Fibroblast of lung (primary cell): ENCODE measurements at regions not wholly inside any gene's neighbourhood (a gene's known extent, or its start where the extent isn't known, plus 50 kb on each side); places are given as distances from the start of the nearest gene placed in this dataset.

ENCODE experiments used
- DNase-seq, 2 donors: peaks; one replicate each; pipeline versions ENCODE4 v3.0.0 to v3.0.0-alpha.2; 2010; ENCODE audit warnings: low read depth in 2 of 2
- H2AFZ ChIP-seq: 2 replicates; pipeline ENCODE4 v1.5.1; 2012; ENCODE audit warnings: low read length, control low read depth, inconsistent platforms
- H3K27ac ChIP-seq: 2 replicates; pipeline ENCODE4 v1.5.1; 2011; ENCODE audit warnings: low read length, control low read depth; ENCODE audit not compliant: insufficient read depth
- H3K27me3 ChIP-seq: 2 replicates; pipeline ENCODE4 v1.5.1; 2011; ENCODE audit warnings: mild to moderate bottlenecking, low read length; ENCODE audit not compliant: control insufficient read depth, insufficient read depth
- H3K36me3 ChIP-seq: 2 replicates; pipeline ENCODE4 v1.5.1; 2011; ENCODE audit warnings: low read length; ENCODE audit not compliant: control insufficient read depth, insufficient read depth
- H3K4me1 ChIP-seq: 2 replicates; pipeline ENCODE4 v1.5.1; 2011; ENCODE audit warnings: low read length; ENCODE audit not compliant: control insufficient read depth, insufficient read depth; ENCODE audit errors: extremely low read depth
- H3K4me2 ChIP-seq: 2 replicates; pipeline ENCODE4 v1.5.1; 2011; ENCODE audit warnings: low read length, control low read depth; ENCODE audit not compliant: insufficient read depth; ENCODE audit errors: extremely low read depth
- H3K4me3 ChIP-seq, 4 experiments: fragments of 200-600 bp in 1 of 4; sonication (generic) in 1 of 4; replicated peaks in 1 of 4; 2 replicates each; pipeline ENCODE4 v1.5.1; 2011 to 2016; ENCODE audit warnings: low read length in 4 of 4, low read depth in 3 of 4, mild to moderate bottlenecking in 3 of 4, control low read depth in 2 of 4, inconsistent platforms in 1 of 4, mixed read lengths in 1 of 4; ENCODE audit not compliant: insufficient read depth in 1 of 4; ENCODE audit errors: control extremely low read depth in 1 of 4
- H3K79me2 ChIP-seq: 2 replicates; pipeline ENCODE4 v1.5.1; 2012; ENCODE audit warnings: mild to moderate bottlenecking, low read length, inconsistent platforms; ENCODE audit not compliant: control insufficient read depth, insufficient read depth
- H3K9ac ChIP-seq: 2 replicates; pipeline ENCODE4 v1.5.1; 2011; ENCODE audit warnings: mild to moderate bottlenecking, low read length, control low read depth; ENCODE audit not compliant: insufficient read depth
- H3K9me3 ChIP-seq: 2 replicates; pipeline ENCODE4 v1.5.1; 2012; ENCODE audit warnings: low read depth, low read length; ENCODE audit not compliant: control insufficient read depth, insufficient read depth
- H4K20me1 ChIP-seq: 2 replicates; pipeline ENCODE4 v1.5.1; 2011; ENCODE audit warnings: low read length; ENCODE audit not compliant: control insufficient read depth, insufficient read depth; ENCODE audit errors: extremely low read depth
- EZH2 ChIP-seq: IDR thresholded peaks from 2 replicates; pipeline ENCODE4 v1.5.1; 2012; ENCODE audit warnings: low read length, control low read depth, mild to moderate bottlenecking; ENCODE audit errors: missing control alignments
- TF ChIP-seq, protein P1 (sequence below), 2 donors: IDR thresholded peaks in 1 of 2; conservative IDR thresholded peaks in 1 of 2; 1 replicate in 1 of 2; 2 replicates in 1 of 2; pipeline ENCODE4 v1.5.1; 2011 to 2012; ENCODE audit warnings: low read length in 2 of 2, control low read depth in 1 of 2, inconsistent platforms in 1 of 2, low read depth in 1 of 2, mild to moderate bottlenecking in 1 of 2

DNA sequence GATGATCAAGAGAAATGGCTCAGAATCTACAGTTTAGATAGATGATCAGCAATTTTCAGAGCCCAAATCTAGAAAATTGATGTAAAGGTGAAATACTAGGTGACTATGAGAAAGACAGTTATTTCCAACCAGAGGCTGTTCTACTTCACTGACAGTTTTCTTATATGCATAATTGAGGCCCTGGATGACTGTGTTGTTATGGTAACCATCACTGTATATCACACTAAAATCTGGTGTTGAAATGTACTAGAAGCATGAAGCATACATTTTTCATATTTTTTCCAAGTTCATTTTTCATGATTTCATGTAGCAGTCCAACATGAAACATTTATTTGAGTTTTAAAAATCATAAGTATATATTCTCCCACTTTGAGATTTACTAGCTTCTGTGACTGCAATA lies 87.4 kb downstream of the ATXN3L start:
- Histone ChIP-seq H3K9ac (no peak overlapping the region), H3K27ac (no peak overlapping the region), H2AFZ (no peak overlapping the region), H3K9me3 (no peaks in the 10 kb centered on the region), H3K4me1 (no peaks in the 10 kb centered on the region), H3K36me3 (no peaks in the 10 kb centered on the region), H3K79me2 (no peaks in the 10 kb centered on the region), H4K20me1 (no peaks in the 10 kb centered on the region), H3K4me3 (no peak overlapping the region), H3K27me3 (no peaks in the 10 kb centered on the region), H3K4me2 (no peak overlapping the region)
- no peak for DNase-seq
- TF ChIP-seq, protein P1, sequence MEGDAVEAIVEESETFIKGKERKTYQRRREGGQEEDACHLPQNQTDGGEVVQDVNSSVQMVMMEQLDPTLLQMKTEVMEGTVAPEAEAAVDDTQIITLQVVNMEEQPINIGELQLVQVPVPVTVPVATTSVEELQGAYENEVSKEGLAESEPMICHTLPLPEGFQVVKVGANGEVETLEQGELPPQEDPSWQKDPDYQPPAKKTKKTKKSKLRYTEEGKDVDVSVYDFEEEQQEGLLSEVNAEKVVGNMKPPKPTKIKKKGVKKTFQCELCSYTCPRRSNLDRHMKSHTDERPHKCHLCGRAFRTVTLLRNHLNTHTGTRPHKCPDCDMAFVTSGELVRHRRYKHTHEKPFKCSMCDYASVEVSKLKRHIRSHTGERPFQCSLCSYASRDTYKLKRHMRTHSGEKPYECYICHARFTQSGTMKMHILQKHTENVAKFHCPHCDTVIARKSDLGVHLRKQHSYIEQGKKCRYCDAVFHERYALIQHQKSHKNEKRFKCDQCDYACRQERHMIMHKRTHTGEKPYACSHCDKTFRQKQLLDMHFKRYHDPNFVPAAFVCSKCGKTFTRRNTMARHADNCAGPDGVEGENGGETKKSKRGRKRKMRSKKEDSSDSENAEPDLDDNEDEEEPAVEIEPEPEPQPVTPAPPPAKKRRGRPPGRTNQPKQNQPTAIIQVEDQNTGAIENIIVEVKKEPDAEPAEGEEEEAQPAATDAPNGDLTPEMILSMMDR (conservative IDR thresholded peaks at IDR 0.05 in 1 of 2, IDR thresholded peaks at IDR 0.05 in 1 of 2; ENCODE audit: low read depth in 1 of 2, low read length in 2 of 2) = no peak
- TF ChIP-seq EZH2 = no peak

GRCh38 chrX:13226214-13226613 lies 93.6 kb downstream of the ATXN3L start:
- Histone ChIP-seq H3K9ac (no peak overlapping the region), H3K4me1 (peaks cover 2% of the 10 kb centered on the region), H3K9me3 (no peaks in the 10 kb centered on the region), H3K4me2 (no peak overlapping the region), H3K27ac (no peak overlapping the region), H3K27me3 (no peaks in the 10 kb centered on the region), H2AFZ (no peak overlapping the region), H4K20me1 (no peaks in the 10 kb centered on the region), H3K4me3 (no peak overlapping the region), H3K36me3 (no peaks in the 10 kb centered on the region), H3K79me2 (no peaks in the 10 kb centered on the region)
- TF ChIP-seq EZH2 = no peak
- TF ChIP-seq, protein P1 (conservative IDR thresholded peaks at IDR 0.05 in 1 of 2, IDR thresholded peaks at IDR 0.05 in 1 of 2; ENCODE audit: low read depth in 1 of 2, low read length in 2 of 2) = no peak
- DNase-seq = no peak

DNA sequence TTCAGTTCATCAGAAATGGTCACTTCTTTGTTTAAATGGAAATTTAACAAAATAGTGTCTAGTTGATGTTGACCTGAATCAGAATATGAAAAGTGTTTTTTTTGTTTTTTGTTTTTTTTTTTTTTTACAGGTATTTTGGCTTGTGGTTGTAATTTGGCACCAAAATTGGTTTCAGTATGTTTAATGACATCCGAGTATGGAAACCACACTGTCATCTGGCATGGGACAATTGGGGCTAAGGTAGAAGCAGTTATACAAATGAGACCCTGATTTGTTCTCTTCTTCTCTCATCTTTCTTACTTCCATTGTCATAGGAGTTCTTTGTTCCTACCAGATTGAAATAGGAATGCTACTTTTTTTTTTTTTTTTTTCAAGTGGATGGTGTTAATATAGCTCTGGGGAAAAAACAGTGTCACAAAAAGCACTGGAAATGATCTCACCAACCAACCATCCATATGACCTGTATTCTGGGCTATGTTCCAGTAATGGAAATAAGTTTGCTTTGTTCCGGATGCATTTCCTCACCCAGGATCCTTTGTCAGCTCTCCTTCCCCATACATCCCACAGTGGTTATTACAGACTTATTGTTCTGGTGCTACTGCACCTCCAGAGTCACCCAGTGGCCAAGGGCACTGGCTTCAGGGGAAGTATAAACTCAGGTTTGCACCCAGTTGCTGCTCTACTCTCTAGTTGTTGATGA lies 95.8 kb downstream of the ATXN3L start:
- DNase-seq = peak; percentile 81 to 92
- Histone ChIP-seq H3K4me3 (no peak overlapping the region), H3K27me3 (no peaks in the 10 kb centered on the region), H3K79me2 (no peaks in the 10 kb centered on the region), H3K36me3 (no peaks in the 10 kb centered on the region), H3K27ac (no peak overlapping the region), H3K9me3 (no peaks in the 10 kb centered on the region), H4K20me1 (no peaks in the 10 kb centered on the region), H3K4me2 (no peak overlapping the region), H3K4me1 (peaks cover 2% of the 10 kb centered on the region), H3K9ac (no peak overlapping the region), H2AFZ (no peak overlapping the region)
- TF ChIP-seq EZH2 = no peak
- TF ChIP-seq, protein P1 (conservative IDR thresholded peaks at IDR 0.05 in 1 of 2, IDR thresholded peaks at IDR 0.05 in 1 of 2; ENCODE audit: low read depth in 1 of 2, low read length in 2 of 2) = no peak
